Fibroblast of upper back skin (primary cell): ENCODE measurements at regions not wholly inside any gene's neighbourhood (a gene's known extent, or its start where the extent isn't known, plus 50 kb on each side); places are given as distances from the start of the nearest gene placed in this dataset.
"Not testable (repeated sequence)": the region's sequence is repeated elsewhere in the genome, so short reads cannot be mapped to it uniquely, and the experiment has no call there.

Experiments used
- DNase-seq: peaks from one replicate; pipeline ENCODE4 v3.0.0-alpha.2; 2013

GRCh38 chr1:197850918-197851317, 51.5 kb upstream of the C1orf53 start:
- no peak for DNase-seq

GRCh38 chr1:197850042-197850441, 52.4 kb upstream of the C1orf53 start:
- no peak for DNase-seq

- no peak for DNase-seq
These were observed 54.1 kb upstream of the C1orf53 start for GRCh38 chr1:197848350-197848749.

- no peak for DNase-seq
These were observed 56.5 kb upstream of the C1orf53 start for GRCh38 chr1:197845886-197846285.

GRCh38 chr1:197844651-197845050, 57.8 kb upstream of the C1orf53 start:
- no peak for DNase-seq

GRCh38 chr1:197843401-197843800, 59.0 kb upstream of the C1orf53 start:
- no peak for DNase-seq

- no peak for DNase-seq
These were observed 59.8 kb upstream of the C1orf53 start for GRCh38 chr1:197842646-197843045.

GRCh38 chr1:197841883-197842553, 60.4 kb upstream of the C1orf53 start:
- peak; percentile 58 for DNase-seq

GRCh38 chr1:197841158-197841557, 61.3 kb upstream of the C1orf53 start:
- no peak for DNase-seq

GRCh38 chr1:197839786-197840185, 62.6 kb upstream of the C1orf53 start:
- not testable (repeated sequence) for DNase-seq

GRCh38 chr1:197838836-197839235, 63.6 kb upstream of the DENND1B start:
- DNase-seq = peak; percentile 83

GRCh38 chr1:197837911-197838310, 62.6 kb upstream of the DENND1B start:
- no peak for DNase-seq

- not testable (repeated sequence) for DNase-seq
These were observed 61.1 kb upstream of the DENND1B start for GRCh38 chr1:197836356-197836755.

GRCh38 chr1:197829011-197829410, 53.7 kb upstream of the DENND1B start:
- not testable (repeated sequence) for DNase-seq

- DNase-seq = no peak
These were observed 50.3 kb upstream of the DENND1B start for GRCh38 chr1:197825541-197825940.
